Epithelial cell of proximal tubule (primary cell): ENCODE measurements at regions not wholly inside any gene's neighbourhood (a gene's known extent, or its start where the extent isn't known, plus 50 kb on each side); places are given as distances from the start of the nearest gene placed in this dataset.

Source experiments
- DNase-seq: peaks from one replicate; pipeline ENCODE4 v3.0.0-alpha.2; 2011; ENCODE audit warnings: low read depth
- H3K4me3 ChIP-seq: 2 replicates; pipeline ENCODE4 v1.5.1; 2011; ENCODE audit warnings: low read depth, mild to moderate bottlenecking, low read length
- TF ChIP-seq, protein P1 (sequence below): conservative IDR thresholded peaks from 2 replicates; pipeline ENCODE4 v1.5.1; 2012; ENCODE audit warnings: low read depth, mild to moderate bottlenecking, low read length

GRCh38 chr6:19643713-19644112 lies 193.5 kb upstream of the ID4 start:
- TF ChIP-seq, protein P1, sequence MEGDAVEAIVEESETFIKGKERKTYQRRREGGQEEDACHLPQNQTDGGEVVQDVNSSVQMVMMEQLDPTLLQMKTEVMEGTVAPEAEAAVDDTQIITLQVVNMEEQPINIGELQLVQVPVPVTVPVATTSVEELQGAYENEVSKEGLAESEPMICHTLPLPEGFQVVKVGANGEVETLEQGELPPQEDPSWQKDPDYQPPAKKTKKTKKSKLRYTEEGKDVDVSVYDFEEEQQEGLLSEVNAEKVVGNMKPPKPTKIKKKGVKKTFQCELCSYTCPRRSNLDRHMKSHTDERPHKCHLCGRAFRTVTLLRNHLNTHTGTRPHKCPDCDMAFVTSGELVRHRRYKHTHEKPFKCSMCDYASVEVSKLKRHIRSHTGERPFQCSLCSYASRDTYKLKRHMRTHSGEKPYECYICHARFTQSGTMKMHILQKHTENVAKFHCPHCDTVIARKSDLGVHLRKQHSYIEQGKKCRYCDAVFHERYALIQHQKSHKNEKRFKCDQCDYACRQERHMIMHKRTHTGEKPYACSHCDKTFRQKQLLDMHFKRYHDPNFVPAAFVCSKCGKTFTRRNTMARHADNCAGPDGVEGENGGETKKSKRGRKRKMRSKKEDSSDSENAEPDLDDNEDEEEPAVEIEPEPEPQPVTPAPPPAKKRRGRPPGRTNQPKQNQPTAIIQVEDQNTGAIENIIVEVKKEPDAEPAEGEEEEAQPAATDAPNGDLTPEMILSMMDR: no peak
- DNase-seq: no peak
- no peak overlapping the region for H3K4me3 ChIP-seq

GRCh38 chr6:19655744-19656143 lies 181.4 kb upstream of the ID4 start:
- H3K4me3 ChIP-seq: no peak overlapping the region
- TF ChIP-seq, protein P1: no peak
- DNase-seq: no peak

- TF ChIP-seq, protein P1: no peak
- no peak for DNase-seq
- no peak overlapping the region for H3K4me3 ChIP-seq
Measured at GRCh38 chr6:19660123-19660910, 176.9 kb upstream of the ID4 start.

DNA sequence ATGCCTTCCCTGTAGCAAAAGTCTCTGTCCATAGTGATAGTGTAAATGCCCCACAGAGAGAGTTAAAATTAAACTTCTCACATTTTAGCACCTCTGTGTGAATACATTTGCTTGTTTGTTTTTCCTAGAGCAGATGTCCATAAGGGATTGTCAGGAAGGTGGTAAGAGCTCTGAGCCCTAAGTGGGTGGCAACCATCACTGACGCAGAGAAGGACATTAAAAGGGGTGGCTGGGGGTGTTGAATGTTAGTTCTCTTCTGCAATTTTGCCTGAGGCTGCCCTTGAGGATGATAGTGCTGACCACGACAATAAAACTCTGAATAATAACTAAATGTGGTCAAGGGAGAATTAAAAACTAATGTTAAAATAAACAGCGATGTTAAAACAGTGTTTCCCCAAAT lies 174.3 kb upstream of the ID4 start:
- TF ChIP-seq, protein P1: no peak
- H3K4me3 ChIP-seq: no peak overlapping the region
- DNase-seq: no peak

DNA sequence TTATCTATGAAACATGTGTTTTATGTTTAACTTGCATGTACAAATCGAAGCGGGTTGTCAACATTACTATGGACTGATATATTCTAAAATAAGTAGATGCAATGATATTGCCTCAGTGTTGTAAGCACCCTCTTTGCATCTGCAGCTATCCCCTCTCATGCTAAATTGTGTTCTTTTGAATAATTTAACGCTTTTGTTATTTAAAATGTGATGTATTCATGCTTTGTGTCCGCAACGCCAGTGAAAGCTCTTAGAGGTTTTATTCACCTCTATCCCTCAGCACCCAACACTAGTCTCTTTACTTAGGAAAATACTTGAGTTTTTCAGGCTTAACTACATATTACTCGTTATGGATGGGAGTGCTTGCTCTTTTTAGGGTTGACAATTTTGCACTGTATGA lies 173.7 kb upstream of the ID4 start:
- no peak for DNase-seq
- TF ChIP-seq, protein P1: no peak
- no peak overlapping the region for H3K4me3 ChIP-seq

- no peak overlapping the region for H3K4me3 ChIP-seq
- TF ChIP-seq, protein P1: no peak
- DNase-seq: no peak
Measured at GRCh38 chr6:19664050-19664449, 173.1 kb upstream of the ID4 start.

DNA sequence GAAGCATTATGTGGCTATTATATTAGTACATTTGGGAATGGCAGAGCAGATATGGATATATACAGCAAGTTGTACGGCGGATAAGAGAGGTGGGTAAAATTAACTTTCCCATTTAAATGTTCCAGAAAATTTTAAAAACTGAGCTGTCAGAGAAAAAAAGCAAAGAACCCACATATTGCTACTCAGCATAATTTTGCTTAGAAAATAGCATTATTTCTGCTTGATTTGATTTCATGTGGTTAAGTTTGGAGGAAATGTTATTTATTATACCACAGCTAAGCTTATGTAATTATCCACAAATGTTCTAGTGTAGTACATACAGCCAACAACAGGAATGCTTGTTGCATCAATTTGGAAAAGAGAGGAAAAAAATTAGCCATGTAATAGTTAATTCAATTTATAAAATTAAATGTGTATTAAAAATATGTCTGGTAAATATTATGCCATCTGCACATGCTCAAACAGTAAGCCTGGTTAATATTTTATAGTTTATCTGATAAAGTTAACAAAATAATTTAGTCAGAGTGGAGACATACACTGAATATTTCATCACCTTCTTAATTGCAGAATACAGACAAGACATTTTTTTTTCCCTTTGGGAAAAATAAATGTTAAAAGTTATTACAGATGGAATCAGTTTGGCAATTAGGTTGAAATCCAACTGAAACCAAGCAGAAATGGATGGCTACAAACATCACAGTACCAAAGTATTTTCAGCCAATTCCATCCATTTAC lies 172.1 kb upstream of the ID4 start:
- DNase-seq: no peak
- H3K4me3 ChIP-seq: no peak overlapping the region
- TF ChIP-seq, protein P1: no peak
